ENCODE measurements at regions not wholly inside any gene's neighbourhood (a gene's known extent, or its start where the extent isn't known, plus 50 kb on each side); places are given as distances from the start of the nearest gene placed in this dataset.

DNA sequence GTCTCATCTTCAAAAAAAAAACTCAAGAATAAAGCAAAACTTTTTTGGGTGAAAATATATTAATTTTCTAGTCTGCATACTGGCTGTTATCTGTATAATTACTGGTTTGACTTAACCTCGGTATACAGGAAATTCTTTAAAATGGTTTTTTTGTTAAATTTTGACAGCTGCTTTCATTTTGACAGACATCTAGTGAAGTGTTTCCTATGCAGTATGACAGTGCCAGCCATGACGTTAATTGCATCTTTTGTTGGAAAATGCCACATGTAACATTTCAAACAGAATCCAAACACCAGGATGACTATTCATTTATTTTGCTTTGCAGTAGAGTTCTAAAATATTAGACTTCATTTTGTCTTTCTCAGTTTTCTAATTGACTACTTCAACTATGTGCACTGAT is 460.4 kb downstream of the NXPH1 start:
- H3K4me3 Mint-ChIP-seq = no peak overlapping the region
- no peaks in the 10 kb centered on the region for H3K36me3 ChIP-seq
- no peak overlapping the region for H2AFZ ChIP-seq (replicated peaks)
- H3K4me2 ChIP-seq = no peak overlapping the region
- peaks cover 6% of the 10 kb centered on the region for H3K4me1 ChIP-seq
- H4K20me1 ChIP-seq (ENCODE audit: low read depth) = no peaks in the 10 kb centered on the region
- DNase-seq (ENCODE audit: low spot score) = no peak
- no peaks in the 10 kb centered on the region for H3K36me3 Mint-ChIP-seq
- H3K9me3 ChIP-seq (ENCODE audit: low read depth) = no peaks in the 10 kb centered on the region
- peaks cover 17% of the 10 kb centered on the region for H3K9me3 Mint-ChIP-seq
- no peaks in the 10 kb centered on the region for H3K4me1 Mint-ChIP-seq
- no peaks in the 10 kb centered on the region for H3F3A ChIP-seq (ENCODE audit: low read depth)
- H3K27ac ChIP-seq = no peak overlapping the region
- H3K9ac ChIP-seq = no peak overlapping the region
- no peak overlapping the region for H3K27ac Mint-ChIP-seq
- no peaks in the 10 kb centered on the region for H3K79me2 ChIP-seq (ENCODE audit: low read depth)
- no peaks in the 10 kb centered on the region for H3K27me3 ChIP-seq
- TF ChIP-seq, protein P1, sequence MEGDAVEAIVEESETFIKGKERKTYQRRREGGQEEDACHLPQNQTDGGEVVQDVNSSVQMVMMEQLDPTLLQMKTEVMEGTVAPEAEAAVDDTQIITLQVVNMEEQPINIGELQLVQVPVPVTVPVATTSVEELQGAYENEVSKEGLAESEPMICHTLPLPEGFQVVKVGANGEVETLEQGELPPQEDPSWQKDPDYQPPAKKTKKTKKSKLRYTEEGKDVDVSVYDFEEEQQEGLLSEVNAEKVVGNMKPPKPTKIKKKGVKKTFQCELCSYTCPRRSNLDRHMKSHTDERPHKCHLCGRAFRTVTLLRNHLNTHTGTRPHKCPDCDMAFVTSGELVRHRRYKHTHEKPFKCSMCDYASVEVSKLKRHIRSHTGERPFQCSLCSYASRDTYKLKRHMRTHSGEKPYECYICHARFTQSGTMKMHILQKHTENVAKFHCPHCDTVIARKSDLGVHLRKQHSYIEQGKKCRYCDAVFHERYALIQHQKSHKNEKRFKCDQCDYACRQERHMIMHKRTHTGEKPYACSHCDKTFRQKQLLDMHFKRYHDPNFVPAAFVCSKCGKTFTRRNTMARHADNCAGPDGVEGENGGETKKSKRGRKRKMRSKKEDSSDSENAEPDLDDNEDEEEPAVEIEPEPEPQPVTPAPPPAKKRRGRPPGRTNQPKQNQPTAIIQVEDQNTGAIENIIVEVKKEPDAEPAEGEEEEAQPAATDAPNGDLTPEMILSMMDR (IDR thresholded peaks at IDR 0.05) = no peak
- TF ChIP-seq EZH2 (IDR thresholded peaks at IDR 0.05) (no peak), EZH2phosphoT487 (IDR thresholded peaks at IDR 0.05) (no peak)
- H3K4me3 ChIP-seq = no peak overlapping the region
- peaks cover 2% of the 10 kb centered on the region for H3K27me3 Mint-ChIP-seq (ENCODE audit: insufficient read depth, low read depth)

DNA sequence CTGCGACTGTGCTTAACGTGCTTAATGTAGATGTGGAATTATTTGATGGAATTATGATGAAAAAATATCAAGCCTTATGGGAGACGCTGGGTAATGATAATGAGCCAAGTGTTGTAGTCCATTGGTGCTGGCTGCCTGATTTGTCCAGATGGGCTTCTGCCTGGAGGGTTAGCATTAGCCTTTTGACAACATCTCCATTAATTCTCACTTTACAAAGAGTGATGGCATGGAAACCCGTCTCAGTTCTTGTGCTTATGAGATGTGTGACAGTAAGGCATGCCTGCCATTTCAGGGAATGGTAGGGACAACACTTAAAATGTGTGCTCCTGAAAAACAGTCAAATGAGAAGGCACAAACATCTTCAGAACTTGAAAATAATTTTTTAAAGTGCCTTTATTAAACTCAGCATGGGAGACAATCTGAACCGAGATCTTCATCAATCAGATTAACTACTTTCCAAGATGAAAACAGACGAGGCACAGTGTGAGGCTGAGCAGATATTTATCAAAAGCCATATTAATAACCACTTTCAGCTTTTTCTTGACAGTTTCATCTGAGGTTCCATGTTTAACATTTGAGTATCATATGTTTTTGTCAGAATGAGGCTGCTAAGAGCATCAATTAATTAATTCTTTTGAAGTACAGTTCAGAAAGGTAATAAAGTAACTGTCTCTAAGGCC is 473.1 kb downstream of the NXPH1 start:
- Mint-ChIP-seq H3K36me3 (no peaks in the 10 kb centered on the region), H3K9me3 (no peaks in the 10 kb centered on the region), H3K27ac (no peak overlapping the region), H3K4me3 (no peak overlapping the region), H3K4me1 (peaks cover 10% of the 10 kb centered on the region), H3K27me3 (ENCODE audit: insufficient read depth, low read depth) (no peaks in the 10 kb centered on the region)
- Histone ChIP-seq H3K27ac (no peak overlapping the region), H3K9me3 (ENCODE audit: low read depth) (no peaks in the 10 kb centered on the region), H3K4me2 (no peak overlapping the region), H4K20me1 (ENCODE audit: low read depth) (no peaks in the 10 kb centered on the region), H3K27me3 (no peaks in the 10 kb centered on the region), H2AFZ (replicated peaks) (no peak overlapping the region), H3K79me2 (ENCODE audit: low read depth) (no peaks in the 10 kb centered on the region), H3K4me3 (no peak overlapping the region), H3F3A (ENCODE audit: low read depth) (no peaks in the 10 kb centered on the region), H3K36me3 (no peaks in the 10 kb centered on the region), H3K4me1 (peaks cover 5% of the 10 kb centered on the region), H3K9ac (no peak overlapping the region)
- DNase-seq (ENCODE audit: low spot score) = no peak
- TF ChIP-seq EZH2phosphoT487 (IDR thresholded peaks at IDR 0.05) = no peak
- no peak for TF ChIP-seq EZH2 (IDR thresholded peaks at IDR 0.05)
- TF ChIP-seq, protein P1 (IDR thresholded peaks at IDR 0.05) = no peak

DNA sequence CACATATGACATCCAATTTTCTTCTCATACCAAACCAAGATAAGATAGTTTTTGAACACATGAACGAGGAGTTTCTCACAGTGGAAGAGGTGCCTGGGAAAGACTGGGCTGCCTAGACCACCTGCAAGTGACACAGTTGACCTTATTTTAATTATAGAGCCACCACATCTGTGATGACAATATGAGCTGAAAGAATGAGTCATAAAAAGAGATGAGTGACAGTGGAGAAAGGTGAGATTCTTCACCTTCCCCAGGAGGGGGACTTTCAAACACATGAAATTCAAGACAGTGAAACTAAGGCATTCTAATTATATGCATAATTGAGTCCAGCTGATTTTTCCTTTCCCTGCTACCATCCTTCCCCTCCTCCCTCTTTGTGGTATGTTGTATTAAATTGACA is 475.5 kb downstream of the NXPH1 start:
- no peak overlapping the region for H2AFZ ChIP-seq (replicated peaks)
- Mint-ChIP-seq H3K27me3 (ENCODE audit: insufficient read depth, low read depth) (no peaks in the 10 kb centered on the region), H3K4me3 (no peak overlapping the region), H3K27ac (no peak overlapping the region), H3K36me3 (no peaks in the 10 kb centered on the region), H3K9me3 (no peaks in the 10 kb centered on the region), H3K4me1 (peaks cover 7% of the 10 kb centered on the region)
- H3K4me3 ChIP-seq = no peak overlapping the region
- H3K27ac ChIP-seq = no peak overlapping the region
- no peaks in the 10 kb centered on the region for H3F3A ChIP-seq (ENCODE audit: low read depth)
- H3K9me3 ChIP-seq (ENCODE audit: low read depth) = no peaks in the 10 kb centered on the region
- H4K20me1 ChIP-seq (ENCODE audit: low read depth) = no peaks in the 10 kb centered on the region
- no peak for DNase-seq (ENCODE audit: low spot score)
- H3K4me2 ChIP-seq = no peak overlapping the region
- TF ChIP-seq, protein P1 (IDR thresholded peaks at IDR 0.05) = no peak
- no peak for TF ChIP-seq EZH2phosphoT487 (IDR thresholded peaks at IDR 0.05)
- TF ChIP-seq EZH2 (IDR thresholded peaks at IDR 0.05) = no peak
- no peaks in the 10 kb centered on the region for H3K27me3 ChIP-seq
- H3K9ac ChIP-seq = no peak overlapping the region
- H3K79me2 ChIP-seq (ENCODE audit: low read depth) = no peaks in the 10 kb centered on the region
- H3K4me1 ChIP-seq = peaks cover 1% of the 10 kb centered on the region
- no peaks in the 10 kb centered on the region for H3K36me3 ChIP-seq
